Activated T-cell treated with anti-CD3 and anti-CD28 coated beads, Interleukin-2, amount 50 U/mL, for 48 hours (primary cell): ENCODE measurements at regions not wholly inside any gene's neighbourhood (a gene's known extent, or its start where the extent isn't known, plus 50 kb on each side); places are given as distances from the start of the nearest gene placed in this dataset.
"Not testable (repeated sequence)": the region's sequence is repeated elsewhere in the genome, so short reads cannot be mapped to it uniquely, and the experiment has no call there.

Experiments
- DNase-seq, 2 experiments: peaks; one replicate each; pipeline ENCODE4 v3.0.0-alpha.2; 2020

DNA sequence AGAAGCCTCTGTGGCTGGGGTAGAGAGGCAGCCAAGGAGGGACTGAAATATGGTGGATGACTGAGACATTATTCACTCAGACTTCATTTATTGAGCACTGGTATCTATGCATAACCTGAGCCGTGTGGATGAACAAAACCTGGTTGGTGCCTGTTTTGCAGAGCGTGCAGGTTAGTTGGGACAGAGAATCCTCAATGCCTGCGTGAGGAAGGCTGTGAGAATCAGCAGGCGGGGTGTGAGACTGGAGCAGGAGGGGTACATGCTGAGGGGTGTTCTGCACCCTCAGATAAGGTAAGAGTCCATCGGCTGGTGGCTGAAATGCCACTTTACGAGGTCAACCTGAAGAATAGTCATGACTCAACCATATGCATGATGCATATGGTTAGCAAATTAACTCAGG lies 271.6 kb downstream of the MED10 start:
- DNase-seq: no peak

DNA sequence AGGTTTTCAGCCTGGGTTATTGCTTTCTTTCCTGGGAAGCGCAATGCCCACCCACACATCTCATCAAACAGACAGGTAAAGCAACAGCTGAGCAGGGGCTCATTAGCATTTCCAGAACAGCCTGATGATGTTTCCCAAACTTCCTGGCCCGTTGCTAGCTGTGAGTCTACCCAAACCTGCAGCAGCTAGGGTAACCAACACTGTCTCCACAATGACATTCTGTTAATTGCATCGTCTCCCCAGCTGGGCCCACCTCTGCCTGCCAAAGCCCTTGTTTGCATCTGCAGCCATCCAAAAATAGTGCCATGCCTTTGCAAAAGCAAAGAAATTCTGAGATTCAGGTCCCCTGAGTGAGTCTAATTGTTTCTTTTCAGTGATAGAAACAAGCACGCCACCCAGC lies 273.0 kb downstream of the MED10 start:
- DNase-seq: no peak

DNA sequence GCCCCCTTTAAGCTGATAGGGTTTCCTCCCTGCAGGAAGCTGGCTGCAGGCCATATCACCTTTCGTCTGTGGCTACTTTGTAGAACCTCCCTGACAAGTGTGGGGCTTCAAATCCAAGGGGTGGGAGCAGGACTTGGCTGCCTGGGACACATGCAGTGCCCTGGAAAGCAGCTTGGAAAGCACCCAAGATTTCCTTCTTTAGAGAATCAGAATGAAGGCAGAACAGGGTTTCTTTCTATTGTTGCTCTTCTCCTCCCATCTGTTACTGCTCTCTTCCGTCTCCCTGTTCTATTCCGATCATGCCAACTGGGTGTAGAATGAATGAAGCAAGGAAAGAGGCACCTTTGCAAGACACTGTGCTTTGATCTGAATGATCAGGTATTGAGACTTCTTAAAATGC lies 282.2 kb downstream of the MED10 start:
- DNase-seq: no peak

DNA sequence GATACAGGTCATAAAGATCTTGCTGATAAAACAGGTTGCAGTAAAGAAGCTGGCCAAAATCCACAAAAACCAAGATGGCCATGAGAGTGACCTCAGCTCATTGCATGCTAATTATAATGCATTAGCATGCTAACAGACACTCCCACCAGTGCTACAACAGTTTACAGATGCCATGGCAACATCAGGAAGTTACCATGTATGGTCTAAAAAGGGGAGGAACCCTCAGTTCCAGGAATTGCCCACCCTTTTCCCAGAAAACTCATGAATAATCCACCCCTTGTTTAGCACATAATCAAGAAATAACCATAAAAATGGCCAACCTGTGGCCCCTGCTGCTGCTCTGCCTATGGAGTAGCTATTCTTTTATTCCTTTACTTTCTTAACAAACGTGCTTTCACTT lies 284.2 kb downstream of the MED10 start:
- not testable (repeated sequence) for DNase-seq

DNA sequence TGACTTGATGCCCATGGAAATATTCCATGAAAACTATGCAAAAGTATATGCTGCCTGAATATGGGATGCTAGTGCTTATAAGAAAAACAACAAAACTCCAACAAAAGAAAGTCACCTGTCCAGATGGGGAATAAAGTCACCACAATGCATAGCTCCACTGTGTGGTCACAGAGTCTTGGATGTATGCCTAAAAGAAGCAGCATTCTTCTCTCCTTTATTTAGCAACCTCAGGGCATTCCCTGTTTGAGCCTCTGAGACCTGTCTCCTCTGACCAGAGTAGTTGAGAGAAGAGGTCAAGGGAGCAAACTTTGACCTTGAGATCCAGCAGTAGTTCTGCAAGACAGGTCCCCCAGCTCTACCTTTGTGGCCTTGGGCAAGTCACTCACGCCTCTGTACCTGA lies 287.5 kb downstream of the MED10 start:
- DNase-seq: no peak

DNA sequence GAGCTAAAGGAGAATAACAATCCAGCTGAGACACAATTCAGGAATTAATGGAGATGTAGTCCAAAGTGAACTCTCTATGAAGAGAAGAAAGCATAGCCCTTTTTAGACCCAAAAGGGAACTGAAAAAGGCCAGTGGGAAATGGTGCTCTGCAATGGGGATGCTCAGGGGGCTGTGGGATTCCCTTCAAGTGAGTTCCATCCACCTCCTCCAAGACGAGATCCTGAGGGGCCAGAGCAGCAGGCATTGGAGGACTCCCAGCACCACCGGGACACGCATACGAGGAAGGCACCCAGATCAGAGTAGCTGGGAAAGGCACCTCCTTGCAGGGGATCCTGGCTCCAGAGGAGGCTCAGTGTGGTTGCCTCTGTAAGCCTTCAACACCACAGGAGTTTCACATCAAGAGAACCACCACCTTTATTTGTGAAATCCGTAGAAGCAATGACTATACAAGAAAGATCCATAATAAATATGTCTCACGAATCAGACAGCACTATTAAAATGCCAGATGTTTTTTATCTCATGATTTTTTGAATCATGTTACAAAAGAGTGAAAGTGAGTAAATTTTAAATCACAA lies 288.2 kb downstream of the MED10 start:
- DNase-seq: no peak

GRCh38 chr5:6088706-6089105 lies 289.6 kb downstream of the MED10 start:
- no peak for DNase-seq

- no peak for DNase-seq
Observed at GRCh38 chr5:6087576-6087975, 290.8 kb downstream of the MED10 start.

DNA sequence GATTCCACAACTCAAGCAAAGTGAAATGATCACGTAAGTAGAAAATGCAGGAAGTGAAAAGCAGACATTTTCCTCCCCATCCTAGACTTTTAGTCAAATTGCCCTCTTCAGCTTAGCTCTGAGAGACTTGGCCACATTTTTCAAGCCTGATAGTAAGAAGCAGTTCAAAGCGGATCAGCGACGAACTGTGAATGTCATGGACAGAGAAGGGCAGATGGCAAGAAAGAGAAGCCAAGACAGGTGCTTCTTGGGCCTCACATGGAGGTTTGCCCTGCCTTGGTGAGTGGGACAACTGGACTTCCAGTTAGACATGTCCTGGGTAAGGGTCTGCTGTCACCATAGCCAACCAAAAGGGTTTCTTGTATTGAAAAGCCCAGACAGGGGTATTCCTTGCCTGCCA lies 291.5 kb downstream of the MED10 start:
- DNase-seq: no peak

- no peak for DNase-seq
Observed at GRCh38 chr5:6085341-6085860, 292.9 kb downstream of the MED10 start.

GRCh38 chr5:6084836-6085235 lies 293.5 kb downstream of the MED10 start:
- DNase-seq: no peak

DNA sequence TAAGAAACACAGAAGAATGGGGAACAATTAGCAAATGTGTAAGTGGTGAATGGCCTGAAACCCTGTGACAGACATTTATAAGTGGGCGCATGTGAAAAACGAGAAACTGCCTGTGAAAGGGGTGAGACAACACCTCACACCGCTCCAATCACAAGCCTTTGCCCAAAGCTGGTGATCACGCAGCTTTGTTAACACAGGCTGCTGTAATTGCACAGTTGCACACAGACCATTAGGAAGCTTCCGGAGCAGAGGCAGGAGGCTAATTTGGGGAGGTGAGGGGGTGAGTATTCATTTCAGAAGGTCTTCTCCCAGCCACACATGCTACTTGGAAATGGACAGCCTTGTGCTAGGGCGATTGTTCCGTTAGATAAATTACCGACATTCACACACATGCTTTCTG lies 294.0 kb downstream of the MED10 start:
- DNase-seq: no peak

DNA sequence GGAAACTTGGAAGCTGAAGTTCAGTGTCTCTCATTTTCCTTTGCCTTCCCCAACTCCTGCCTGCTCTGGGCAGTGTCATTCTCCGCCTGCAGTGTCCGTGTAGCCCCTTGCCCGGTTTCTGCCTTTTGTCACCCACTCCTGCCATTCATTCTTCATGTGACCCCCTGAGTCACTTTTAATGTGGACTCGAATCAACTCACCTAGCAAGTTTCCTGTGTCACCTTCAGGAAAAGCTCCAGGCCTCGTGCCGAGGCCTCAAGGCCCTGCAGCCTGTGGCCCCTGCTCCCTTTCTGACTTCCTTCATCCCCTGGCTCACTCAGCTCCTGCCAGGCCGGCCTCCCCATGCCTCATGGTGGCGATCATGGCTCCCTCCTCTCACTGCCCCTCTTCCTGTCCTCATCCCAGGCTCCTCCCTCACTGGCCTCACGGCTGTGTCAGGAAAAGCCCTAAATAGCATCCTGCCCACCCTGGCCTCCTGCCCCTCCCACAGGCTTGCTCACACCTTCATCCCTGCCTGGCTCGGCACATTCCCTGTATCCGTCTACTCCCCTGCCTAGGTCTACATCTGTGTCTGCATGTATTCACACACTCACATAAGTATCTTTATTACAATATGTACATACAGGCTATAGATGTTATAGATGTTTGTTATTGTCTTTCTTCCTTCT lies 294.9 kb downstream of the MED10 start:
- DNase-seq: no peak

GRCh38 chr5:6082685-6083084 lies 295.7 kb downstream of the MED10 start:
- DNase-seq: no peak

DNA sequence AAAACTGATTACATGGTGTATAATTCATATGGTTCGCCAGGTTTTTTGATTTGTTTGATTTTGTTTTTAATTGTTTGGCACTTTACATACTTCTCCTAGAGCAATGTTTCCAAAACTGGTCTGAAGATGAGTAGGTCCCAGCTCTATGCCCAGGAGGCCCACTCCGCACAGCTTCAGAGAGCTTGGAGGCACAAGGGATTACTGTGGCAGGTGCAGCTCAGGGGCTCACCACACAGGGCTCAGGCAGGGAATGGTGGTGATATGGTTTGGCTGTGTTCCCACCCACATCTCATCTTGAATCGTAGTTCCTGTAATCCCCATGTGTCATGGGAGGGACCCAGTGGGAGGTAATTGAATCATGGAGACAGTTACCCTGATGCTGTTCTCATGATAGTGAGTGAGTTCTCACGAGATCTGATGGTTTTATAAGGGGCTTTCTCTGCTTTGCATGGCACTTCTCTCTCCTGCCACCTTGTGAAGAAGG lies 296.6 kb downstream of the MED10 start:
- DNase-seq: no peak

DNA sequence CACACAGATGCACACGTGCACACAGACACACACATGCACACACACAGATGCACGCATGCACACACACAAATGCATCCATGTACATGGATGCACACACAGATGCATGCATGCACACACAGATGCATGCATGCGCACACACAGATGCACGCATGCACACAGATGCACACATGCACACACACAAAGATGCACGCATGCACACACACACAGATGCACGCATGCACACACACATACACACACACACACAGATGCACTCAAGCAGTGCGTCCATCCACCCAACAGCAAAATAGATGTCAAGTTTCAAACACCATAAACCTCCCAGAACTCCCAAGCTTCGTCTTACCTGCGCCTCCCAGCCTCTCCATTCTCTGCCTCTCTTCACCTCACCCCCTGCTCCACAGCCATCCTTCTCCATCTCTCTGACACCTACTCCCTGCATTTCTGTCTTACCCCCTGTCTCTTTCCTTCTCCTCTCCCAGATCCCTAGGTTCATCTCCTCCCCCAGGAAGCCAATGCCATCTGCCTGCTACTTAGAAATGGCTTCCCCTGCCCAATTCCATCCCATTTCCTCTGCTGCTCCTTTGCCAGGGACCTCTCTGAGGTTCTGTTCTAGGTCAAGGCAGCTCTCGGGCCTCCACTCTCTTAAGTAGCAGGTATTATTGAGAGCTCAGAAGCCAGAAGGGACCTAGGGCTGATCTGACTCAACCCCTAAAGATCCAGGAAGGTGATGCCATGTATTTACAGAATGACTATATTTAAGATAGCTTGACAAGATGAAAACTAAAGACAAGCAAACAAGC lies 297.2 kb downstream of the MED10 start:
- DNase-seq: no peak

DNA sequence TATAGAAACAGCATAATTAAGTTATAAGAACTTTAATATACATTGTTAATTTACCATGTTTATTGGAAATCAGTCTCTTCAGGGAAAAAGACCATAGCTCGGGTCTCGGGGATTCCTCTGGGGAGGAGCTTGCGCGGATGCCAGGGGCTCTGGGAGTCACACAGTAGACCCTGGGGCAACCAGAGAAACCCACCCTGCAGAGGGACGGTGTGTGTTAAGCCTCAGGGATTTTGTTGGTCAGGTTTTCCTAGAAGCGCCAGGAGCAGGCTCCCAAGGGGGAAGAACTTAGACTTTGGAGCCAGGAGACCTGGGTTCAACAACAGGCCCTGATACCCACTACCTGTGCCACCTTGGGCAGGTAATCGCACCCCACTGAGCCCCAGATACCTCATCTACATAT lies 297.9 kb downstream of the MED10 start:
- no peak for DNase-seq

GRCh38 chr5:6078881-6079280 lies 299.5 kb downstream of the MED10 start:
- no peak for DNase-seq

DNA sequence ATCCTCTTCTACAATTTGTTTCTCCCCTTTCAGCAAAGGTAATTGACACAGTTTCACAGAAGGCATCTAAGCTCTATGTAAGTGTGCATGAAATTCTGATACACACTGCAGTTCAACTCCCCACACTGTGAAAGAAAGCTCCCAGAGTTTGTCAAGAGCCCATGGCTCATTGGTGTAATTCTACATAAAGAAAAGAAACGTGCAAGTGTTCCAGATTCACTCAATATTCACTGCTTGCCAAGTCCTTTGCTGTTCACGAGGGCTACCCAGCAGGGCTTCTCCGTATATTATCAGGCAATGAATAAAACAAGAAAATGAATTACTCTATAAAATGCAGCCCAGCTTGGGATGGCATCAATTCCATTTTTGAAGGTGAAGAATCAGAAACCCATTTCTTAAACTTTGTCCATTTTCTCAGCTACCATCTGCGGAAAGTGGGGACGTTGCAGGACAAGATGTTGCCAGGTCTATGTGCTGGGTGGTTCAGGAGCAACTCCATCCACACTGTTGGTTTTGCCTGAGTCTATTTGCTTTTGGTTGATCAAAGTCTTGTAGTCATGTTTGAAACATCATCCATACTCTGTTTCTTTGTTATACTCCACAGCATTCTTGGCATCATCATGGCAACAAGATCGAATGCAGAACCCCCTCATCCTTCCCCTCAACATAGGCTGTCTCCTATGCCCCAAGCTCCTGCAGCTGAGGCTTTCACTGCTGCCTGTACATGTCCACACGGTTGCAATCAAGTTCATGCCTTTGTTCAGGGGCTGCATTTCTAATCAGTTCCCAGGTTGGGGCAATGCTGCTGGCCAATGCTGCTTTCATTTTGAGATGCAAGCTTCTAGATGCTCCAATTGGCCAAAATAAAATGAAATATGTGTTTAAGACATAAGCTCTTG lies 301.8 kb downstream of the MED10 start:
- no peak for DNase-seq

- not testable (repeated sequence) for DNase-seq
Observed at GRCh38 chr5:6072488-6072887, 305.9 kb downstream of the MED10 start.

DNA sequence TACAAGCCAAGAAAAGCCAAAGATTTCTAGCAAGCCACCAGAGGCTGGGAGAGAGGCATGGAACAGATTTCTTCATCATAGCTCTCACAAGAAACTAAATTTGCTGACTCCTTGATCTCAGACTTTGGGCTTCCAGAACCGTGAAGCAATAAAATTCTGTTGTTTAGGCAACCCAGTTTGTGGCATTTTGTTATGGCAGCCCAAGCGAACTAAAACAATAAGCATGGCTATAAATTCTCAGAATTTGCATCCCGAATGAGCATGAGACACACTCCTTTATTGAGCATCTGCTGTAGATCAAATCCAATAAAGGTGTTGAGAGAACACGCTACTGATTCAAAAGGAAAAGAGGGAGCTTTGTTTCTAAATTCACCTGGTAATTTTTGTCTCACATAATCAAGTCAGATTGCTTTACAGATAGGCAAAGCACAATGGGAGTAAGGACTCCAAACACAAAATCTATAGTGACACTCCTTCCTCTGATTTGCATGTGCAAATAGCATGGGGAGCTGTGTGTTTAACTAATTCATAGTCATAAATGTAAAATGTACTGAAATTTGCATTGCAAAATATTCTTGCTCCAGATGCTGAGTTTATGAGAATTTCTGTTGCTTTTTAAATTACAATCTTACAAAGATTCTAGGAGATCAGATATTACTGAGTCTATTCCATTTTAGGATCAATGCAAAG lies 308.7 kb downstream of the MED10 start:
- no peak for DNase-seq

DNA sequence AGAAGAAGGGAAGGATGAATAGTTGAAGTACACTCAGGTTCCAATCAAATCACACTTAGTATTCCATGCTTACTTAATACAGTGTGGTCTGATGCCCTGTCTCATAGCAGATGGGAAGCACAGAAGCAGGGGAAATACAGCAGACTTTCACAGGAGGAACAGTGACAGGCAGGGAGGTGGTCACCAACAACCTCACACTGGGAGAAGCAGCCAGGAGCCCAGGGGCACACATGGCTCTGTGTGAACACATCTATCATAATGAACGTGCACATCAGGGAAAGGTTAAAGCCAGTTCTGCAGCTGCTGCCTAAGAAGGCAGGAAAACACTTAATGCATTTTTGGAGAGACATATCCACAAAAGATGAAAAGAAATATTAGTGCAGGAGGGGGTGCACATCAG lies 312.3 kb downstream of the MED10 start:
- DNase-seq: no peak
